GM12864 (cell line): ENCODE measurements at regions not wholly inside any gene's neighbourhood (a gene's known extent, or its start where the extent isn't known, plus 50 kb on each side); places are given as distances from the start of the nearest gene placed in this dataset.

Source experiments
- DNase-seq: peaks from one replicate; pipeline ENCODE4 v3.0.0-alpha.2; 2011; ENCODE audit warnings: low read depth
- H3K4me3 ChIP-seq: 2 replicates; pipeline ENCODE4 v1.5.1; 2011; ENCODE audit warnings: mild to moderate bottlenecking, low read depth, low read length, control low read depth
- CTCF ChIP-seq: IDR thresholded peaks from 2 replicates; pipeline ENCODE4 v1.5.1; 2011; ENCODE audit warnings: low read depth, mild to moderate bottlenecking, moderate library complexity, low read length, control low read depth, inconsistent platforms; ENCODE audit errors: missing control alignments

DNA sequence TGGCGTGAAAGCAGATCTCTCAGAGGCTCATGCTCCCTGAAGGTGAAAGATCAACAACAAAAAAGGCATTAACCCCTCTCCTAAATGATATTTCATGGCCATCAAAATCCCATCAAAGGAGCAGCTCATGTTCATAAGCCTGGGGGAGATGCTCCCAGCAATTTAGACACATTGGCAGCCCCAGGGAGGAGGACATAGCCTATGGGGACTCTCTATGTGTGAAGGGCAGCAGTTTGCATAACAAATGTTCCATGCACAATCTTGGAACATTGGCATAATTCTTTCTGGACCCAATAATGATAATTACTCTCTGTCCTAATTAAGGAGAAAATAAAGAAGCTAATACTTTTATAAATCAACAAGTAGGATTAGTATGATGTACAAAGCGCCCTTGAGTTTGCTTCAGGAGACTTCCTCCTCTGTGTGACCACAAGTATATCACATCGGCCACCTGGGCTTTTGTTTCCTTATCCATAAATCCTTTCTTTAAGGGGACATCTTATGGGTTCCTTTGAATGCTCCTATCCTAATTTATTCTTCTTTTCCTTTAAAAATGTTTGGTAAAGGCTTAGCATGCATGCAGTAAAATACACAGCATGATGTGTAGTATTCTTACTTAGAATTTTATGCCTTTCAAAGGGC lies 161.9 kb upstream of the PLEKHG7 start:
- no peak for TF ChIP-seq CTCF
- DNase-seq, result no peak
- H3K4me3 ChIP-seq, result no peak overlapping the region

DNA sequence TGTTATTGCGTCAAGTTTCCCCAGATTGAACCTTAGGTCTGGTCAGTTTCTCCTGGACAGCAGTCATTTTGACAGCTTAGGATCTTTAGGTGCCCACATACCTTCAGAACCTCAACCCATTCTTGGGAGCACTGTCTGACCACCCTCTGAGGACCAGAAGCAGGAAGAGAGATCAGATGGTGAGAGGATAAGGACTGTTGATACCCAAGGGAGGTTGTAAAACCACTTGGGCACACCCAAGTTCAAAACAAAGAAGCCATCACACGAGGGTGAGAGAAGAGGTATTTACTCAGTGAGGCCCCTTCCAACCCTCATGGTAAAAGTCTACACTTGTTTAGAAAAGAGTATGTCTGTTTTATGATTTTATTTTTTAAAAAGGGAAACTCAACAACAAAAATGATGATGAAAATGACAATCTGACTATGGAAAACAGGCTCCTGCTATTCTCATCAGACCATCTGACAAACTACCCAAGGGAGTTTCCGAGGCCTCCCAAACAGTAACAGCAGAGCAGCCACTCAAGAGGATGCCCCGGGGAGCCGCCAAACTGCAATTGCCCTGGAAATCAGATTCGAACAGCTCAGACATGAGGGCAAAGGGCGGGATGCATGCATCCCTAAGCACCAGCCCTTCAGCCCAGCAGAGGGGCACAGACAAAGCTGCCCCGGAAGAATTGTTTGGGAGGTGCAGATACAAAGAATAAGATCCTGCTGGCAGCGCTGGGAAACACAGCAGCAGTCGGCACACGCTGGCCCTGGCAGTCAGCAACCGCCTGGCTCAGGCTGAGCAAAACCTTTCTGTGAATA lies 162.6 kb upstream of the PLEKHG7 start:
- H3K4me3 ChIP-seq, result no peak overlapping the region
- no peak for DNase-seq
- TF ChIP-seq CTCF, result no peak

GRCh38 chr12:92539110-92539749 lies 163.6 kb upstream of the PLEKHG7 start:
- DNase-seq, result peak; percentile 87
- H3K4me3 ChIP-seq, result no peak overlapping the region
- TF ChIP-seq CTCF, result no peak

- TF ChIP-seq CTCF, result no peak
- DNase-seq, result no peak
Observed at GRCh38 chr12:92537290-92537960, 165.4 kb upstream of the PLEKHG7 start.

GRCh38 chr12:92535961-92536360 lies 166.8 kb upstream of the PLEKHG7 start:
- H3K4me3 ChIP-seq, result no peak overlapping the region
- TF ChIP-seq CTCF, result no peak

More at GRCh38 chr12:92537290-92537960, 165.4 kb upstream of the PLEKHG7 start:
- H3K4me3 ChIP-seq, result no peak overlapping the region

DNA sequence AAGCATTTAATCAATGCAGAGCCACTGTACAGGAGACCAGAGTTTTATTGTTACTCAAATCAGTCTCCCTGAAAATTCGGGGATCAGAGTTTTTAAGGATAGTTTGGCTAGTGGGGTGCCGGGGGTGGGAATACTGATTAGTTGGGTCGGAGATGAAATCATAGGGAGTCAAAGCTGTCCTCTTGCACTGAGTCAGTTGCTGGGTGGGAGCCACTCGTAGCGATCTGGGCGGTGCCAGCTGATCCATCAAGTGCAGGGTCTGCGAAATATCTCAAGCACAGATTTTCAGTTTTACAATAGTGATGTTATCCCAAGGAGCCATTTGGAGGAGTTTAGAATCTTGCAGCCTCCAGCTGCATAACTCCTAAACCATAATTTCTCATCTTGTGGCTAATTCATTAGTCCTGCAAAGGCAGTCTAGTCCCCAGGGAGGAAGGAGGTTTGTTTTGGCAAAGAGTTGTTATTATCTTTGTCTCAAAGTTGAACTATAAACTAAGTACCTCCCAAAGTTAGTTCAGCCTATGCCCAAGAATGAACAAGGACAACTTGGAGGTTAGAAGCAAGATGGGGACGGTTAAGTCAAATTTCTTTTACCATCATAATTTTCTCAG lies 169.4 kb upstream of the PLEKHG7 start:
- H3K4me3 ChIP-seq, result no peak overlapping the region
- DNase-seq, result no peak
- TF ChIP-seq CTCF, result no peak

More at GRCh38 chr12:92535961-92536360, 166.8 kb upstream of the PLEKHG7 start:
- DNase-seq, result no peak
